SK-N-SH treated with all-trans-retinoic acid at 6 μM for 48 hours (cell line): ENCODE measurements at regions not wholly inside any gene's neighbourhood (a gene's known extent, or its start where the extent isn't known, plus 50 kb on each side); places are given as distances from the start of the nearest gene placed in this dataset.

Experiments
- ZFP3 ChIP-seq: fragments of 250-450 bp; sonication (Bioruptor Pico); IDR thresholded peaks from 2 replicates; pipeline ENCODE4 v1.5.0; 2020; ENCODE audit warnings: mild to moderate bottlenecking, moderate library complexity
- ZFP30 ChIP-seq: fragments of 450-650 bp; formaldehyde crosslinking; IDR thresholded peaks from 2 replicates; pipeline ENCODE4 v1.5.0; 2022; ENCODE audit warnings: mild to moderate bottlenecking, moderate library complexity
- TF ChIP-seq, protein P1 (sequence below): fragments of 250-450 bp; sonication (Bioruptor Pico); IDR thresholded peaks from 2 replicates; pipeline ENCODE4 v1.8.0; 2020; ENCODE audit warnings: mild to moderate bottlenecking, moderate library complexity, borderline replicate concordance

DNA sequence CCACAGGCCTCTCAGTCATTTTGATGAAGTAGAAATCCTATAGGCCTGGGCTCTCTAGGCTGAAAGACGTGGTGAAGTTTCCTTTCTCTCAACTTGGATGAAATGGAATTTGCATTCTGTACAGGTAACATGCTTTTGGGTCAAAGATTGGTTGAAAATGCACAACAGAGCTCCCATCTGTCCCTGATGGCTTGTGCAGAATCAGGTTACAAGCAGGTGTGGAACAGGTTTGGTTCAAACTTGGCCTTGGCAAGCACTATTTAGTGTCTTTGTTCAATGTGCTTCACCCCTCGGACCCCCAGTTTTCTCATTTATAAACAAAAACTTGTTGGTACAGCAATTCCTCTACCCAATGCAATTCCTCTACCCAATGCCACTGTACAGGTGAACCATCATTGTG is 1493.0 kb downstream of the AACS start:
- no peak for TF ChIP-seq ZFP3 (CRISPR knock-in tag)
- no peak for TF ChIP-seq ZFP30 (CRISPR knock-in tag)
- TF ChIP-seq, protein P1, sequence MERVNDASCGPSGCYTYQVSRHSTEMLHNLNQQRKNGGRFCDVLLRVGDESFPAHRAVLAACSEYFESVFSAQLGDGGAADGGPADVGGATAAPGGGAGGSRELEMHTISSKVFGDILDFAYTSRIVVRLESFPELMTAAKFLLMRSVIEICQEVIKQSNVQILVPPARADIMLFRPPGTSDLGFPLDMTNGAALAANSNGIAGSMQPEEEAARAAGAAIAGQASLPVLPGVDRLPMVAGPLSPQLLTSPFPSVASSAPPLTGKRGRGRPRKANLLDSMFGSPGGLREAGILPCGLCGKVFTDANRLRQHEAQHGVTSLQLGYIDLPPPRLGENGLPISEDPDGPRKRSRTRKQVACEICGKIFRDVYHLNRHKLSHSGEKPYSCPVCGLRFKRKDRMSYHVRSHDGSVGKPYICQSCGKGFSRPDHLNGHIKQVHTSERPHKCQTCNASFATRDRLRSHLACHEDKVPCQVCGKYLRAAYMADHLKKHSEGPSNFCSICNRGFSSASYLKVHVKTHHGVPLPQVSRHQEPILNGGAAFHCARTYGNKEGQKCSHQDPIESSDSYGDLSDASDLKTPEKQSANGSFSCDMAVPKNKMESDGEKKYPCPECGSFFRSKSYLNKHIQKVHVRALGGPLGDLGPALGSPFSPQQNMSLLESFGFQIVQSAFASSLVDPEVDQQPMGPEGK (CRISPR knock-in tag) = no peak
